ENCODE measurements at regions not wholly inside any gene's neighbourhood (a gene's known extent, or its start where the extent isn't known, plus 50 kb on each side); places are given as distances from the start of the nearest gene placed in this dataset.

DNA sequence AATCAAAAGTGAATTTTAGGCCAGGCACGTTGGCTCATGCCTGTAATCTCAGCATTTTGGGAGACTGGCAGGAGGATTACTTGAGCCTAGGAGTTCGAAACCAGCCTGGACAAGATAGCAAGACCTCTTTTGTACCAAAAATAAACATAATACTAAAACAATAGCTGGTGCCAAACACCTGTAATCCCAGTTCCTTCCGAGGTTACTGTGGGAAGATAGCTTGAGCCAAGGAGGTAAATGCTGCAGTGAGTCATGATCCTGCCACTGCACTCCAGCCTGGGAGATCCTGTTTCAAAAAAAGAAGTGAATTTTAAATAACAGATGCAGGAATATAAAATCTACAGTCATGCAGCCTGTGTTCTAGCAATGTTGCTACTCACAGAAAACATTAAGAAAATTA is 488.3 kb downstream of the PPARGC1A start:
- DNase-seq (ENCODE audit: extremely low spot score) = no peak

GRCh38 chr4:23392860-23393458 is 496.9 kb downstream of the PPARGC1A start:
- no peak for DNase-seq (ENCODE audit: extremely low spot score)
- TF ChIP-seq CTCF (IDR thresholded peaks at IDR 0.05; ENCODE audit: control extremely low read depth, extremely low read depth, low read depth, missing control alignments) = no peak
- ChIA-PET CTCF (no interaction called here), POLR2A (no interaction called here)

More for the DNA sequence above, 488.3 kb downstream of the PPARGC1A start:
- ChIA-PET POLR2A (no interaction called here), CTCF (no interaction called here)
- TF ChIP-seq CTCF (IDR thresholded peaks at IDR 0.05; ENCODE audit: control extremely low read depth, extremely low read depth, low read depth, missing control alignments) = no peak

- ChIA-PET CTCF (interaction anchor here (0.7 kb wide), 1 partner anchor 254 kb away, joined by 3 read pairs; no protein-coding TSS in a partner anchor), POLR2A (no interaction called here)
- DNase-seq (ENCODE audit: extremely low spot score) = no peak
- no peak for TF ChIP-seq CTCF (IDR thresholded peaks at IDR 0.05; ENCODE audit: control extremely low read depth, extremely low read depth, low read depth, missing control alignments)
Observed at GRCh38 chr4:23390246-23390645, 499.6 kb downstream of the PPARGC1A start.

DNA sequence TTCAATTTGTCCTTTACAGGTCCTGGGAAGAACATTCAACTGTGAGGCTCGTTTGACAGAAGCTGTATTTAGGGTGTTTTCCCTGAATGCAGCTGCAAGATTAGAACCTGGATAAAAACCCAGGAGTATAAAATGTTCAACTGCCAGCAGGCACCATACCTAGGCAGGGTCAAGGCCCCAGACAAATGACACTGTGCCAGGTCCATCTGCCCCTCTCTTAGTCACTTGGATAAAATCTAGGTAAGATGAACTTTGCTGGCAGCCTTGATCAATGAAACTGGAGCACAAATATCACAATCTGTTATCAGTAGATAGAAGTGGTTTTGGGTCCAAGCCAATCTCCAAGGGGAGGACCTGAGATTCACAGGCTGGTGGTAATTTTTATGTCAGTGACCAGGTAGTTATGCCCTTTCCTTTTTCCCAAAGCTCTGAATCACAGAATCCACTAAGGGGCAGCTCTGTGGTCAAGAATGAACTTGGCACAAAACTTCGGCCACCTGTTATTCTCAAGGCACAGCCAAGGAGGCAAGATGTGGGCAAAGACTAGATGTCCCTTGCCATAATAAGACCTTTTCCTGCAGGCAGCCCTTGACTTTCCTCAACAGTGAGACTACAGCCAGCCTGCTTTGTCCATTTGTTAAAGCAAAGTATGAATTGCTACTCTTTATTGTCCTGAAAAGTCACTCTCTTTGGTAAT is 501.0 kb downstream of the PPARGC1A start:
- no peak for TF ChIP-seq CTCF (IDR thresholded peaks at IDR 0.05; ENCODE audit: control extremely low read depth, extremely low read depth, low read depth, missing control alignments)
- CTCF ChIA-PET = interaction anchor here (0.7 kb wide), 1 partner anchor 26 kb away, joined by 3 read pairs; no protein-coding TSS in a partner anchor
- POLR2A ChIA-PET = no interaction called here
- no peak for DNase-seq (ENCODE audit: extremely low spot score)

GRCh38 chr4:23388255-23388654 is 501.6 kb downstream of the PPARGC1A start:
- no peak for TF ChIP-seq CTCF (IDR thresholded peaks at IDR 0.05; ENCODE audit: control extremely low read depth, extremely low read depth, low read depth, missing control alignments)
- CTCF ChIA-PET = interaction anchor here (0.7 kb wide), 1 partner anchor 26 kb away, joined by 3 read pairs; no protein-coding TSS in a partner anchor
- POLR2A ChIA-PET = no interaction called here
- no peak for DNase-seq (ENCODE audit: extremely low spot score)

DNA sequence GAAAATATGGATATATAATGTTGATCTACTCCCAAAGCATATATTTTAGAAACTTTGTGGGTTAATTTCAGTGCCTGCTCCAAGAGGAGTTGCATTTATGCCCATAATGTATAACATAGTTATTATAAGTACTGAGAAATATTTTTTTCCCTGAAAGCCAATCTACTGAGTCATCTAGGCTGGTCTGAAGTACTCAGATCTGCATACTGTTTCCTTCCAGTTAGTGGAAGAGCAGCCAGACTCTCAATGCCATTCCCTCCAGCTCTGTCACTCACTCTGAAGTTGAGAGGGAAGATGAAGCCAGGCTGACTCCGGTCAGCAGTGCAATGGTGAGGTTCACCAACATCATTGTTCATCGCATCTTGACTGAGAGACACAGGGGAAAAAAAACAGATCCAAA is 505.1 kb downstream of the PPARGC1A start:
- POLR2A ChIA-PET = no interaction called here
- CTCF ChIA-PET = no interaction called here
- no peak for DNase-seq (ENCODE audit: extremely low spot score)
- no peak for TF ChIP-seq CTCF (IDR thresholded peaks at IDR 0.05; ENCODE audit: control extremely low read depth, extremely low read depth, low read depth, missing control alignments)

Measured in GM10248 (cell line).